ENCODE measurements at regions not wholly inside any gene's neighbourhood (a gene's known extent, or its start where the extent isn't known, plus 50 kb on each side); places are given as distances from the start of the nearest gene placed in this dataset.
"Not testable (repeated sequence)": the region's sequence is repeated elsewhere in the genome, so short reads cannot be mapped to it uniquely, and the experiment has no call there.

GRCh38 chr6:86598969-86599368, 338.4 kb upstream of the HTR1E start:
- H3K36me3 ChIP-seq (ENCODE audit: control insufficient read depth in 2 of 2, insufficient read depth in 2 of 2, low read length in 1 of 2); H3K4me3 ChIP-seq (ENCODE audit: low read depth in 1 of 2, low read length in 2 of 2); H3K27ac ChIP-seq (ENCODE audit: low read depth in 2 of 2, low read length in 1 of 2); H3K27me3 ChIP-seq (ENCODE audit: control insufficient read depth in 1 of 2, insufficient read depth in 2 of 2, low read length in 2 of 2); H3K4me1 ChIP-seq (ENCODE audit: control insufficient read depth in 2 of 2, insufficient read depth in 2 of 2, low read length in 1 of 2); H3K9me3 ChIP-seq (ENCODE audit: control insufficient read depth in 2 of 2, insufficient read depth in 1 of 2, low read depth in 1 of 2, low read length in 1 of 2): not testable (repeated sequence)
- WGBS, 2 donors, result 46 to 49% methylated on average over 4 of the region's 4 CpGs

GRCh38 chr6:86595641-86596040, 341.7 kb upstream of the HTR1E start:
- Histone ChIP-seq H3K36me3 (ENCODE audit: control insufficient read depth in 2 of 2, insufficient read depth in 2 of 2, low read length in 1 of 2) (no peaks in the 10 kb centered on the region), H3K27ac (ENCODE audit: low read depth in 2 of 2, low read length in 1 of 2) (no peak overlapping the region), H3K9me3 (ENCODE audit: control insufficient read depth in 2 of 2, insufficient read depth in 1 of 2, low read depth in 1 of 2, low read length in 1 of 2) (no peaks in the 10 kb centered on the region), H3K4me3 (ENCODE audit: low read depth in 1 of 2, low read length in 2 of 2) (no peak overlapping the region), H3K27me3 (ENCODE audit: control insufficient read depth in 1 of 2, insufficient read depth in 2 of 2, low read length in 2 of 2) (no peaks in the 10 kb centered on the region), H3K4me1 (ENCODE audit: control insufficient read depth in 2 of 2, insufficient read depth in 2 of 2, low read length in 1 of 2) (no peaks in the 10 kb centered on the region)
- 41 to 43% methylated on average over 3 of the region's 3 CpGs for WGBS, 2 donors

- H3K4me1 ChIP-seq (ENCODE audit: control insufficient read depth in 2 of 2, insufficient read depth in 2 of 2, low read length in 1 of 2), result no peaks in the 10 kb centered on the region
- no peak overlapping the region for H3K4me3 ChIP-seq (ENCODE audit: low read depth in 1 of 2, low read length in 2 of 2)
- no peaks in the 10 kb centered on the region for H3K36me3 ChIP-seq (ENCODE audit: control insufficient read depth in 2 of 2, insufficient read depth in 2 of 2, low read length in 1 of 2)
- H3K9me3 ChIP-seq (ENCODE audit: control insufficient read depth in 2 of 2, insufficient read depth in 1 of 2, low read depth in 1 of 2, low read length in 1 of 2), result peaks cover 0 to 6% of the 10 kb centered on the region in 2 donors
- no peak overlapping the region for H3K27ac ChIP-seq (ENCODE audit: low read depth in 2 of 2, low read length in 1 of 2)
- WGBS, 2 donors, result 89 to 94% methylated on average over 4 of the region's 4 CpGs
- H3K27me3 ChIP-seq (ENCODE audit: control insufficient read depth in 1 of 2, insufficient read depth in 2 of 2, low read length in 2 of 2), result peaks cover 0 to 2% of the 10 kb centered on the region in 2 donors
Measured at GRCh38 chr6:86586195-86586594, 351.1 kb upstream of the HTR1E start.

- 73 to 76% methylated on average over 3 of the region's 3 CpGs for WGBS, 2 donors
- Histone ChIP-seq H3K4me1 (ENCODE audit: control insufficient read depth in 2 of 2, insufficient read depth in 2 of 2, low read length in 1 of 2) (no peaks in the 10 kb centered on the region), H3K27ac (ENCODE audit: low read depth in 2 of 2, low read length in 1 of 2) (no peak overlapping the region), H3K27me3 (ENCODE audit: control insufficient read depth in 1 of 2, insufficient read depth in 2 of 2, low read length in 2 of 2) (no peaks in the 10 kb centered on the region), H3K9me3 (ENCODE audit: control insufficient read depth in 2 of 2, insufficient read depth in 1 of 2, low read depth in 1 of 2, low read length in 1 of 2) (peaks cover 0 to 6% of the 10 kb centered on the region in 2 donors), H3K36me3 (ENCODE audit: control insufficient read depth in 2 of 2, insufficient read depth in 2 of 2, low read length in 1 of 2) (no peaks in the 10 kb centered on the region), H3K4me3 (ENCODE audit: low read depth in 1 of 2, low read length in 2 of 2) (no peak overlapping the region)
Measured at GRCh38 chr6:86581833-86582232, 355.5 kb upstream of the HTR1E start.

GRCh38 chr6:86563197-86563596, 374.1 kb upstream of the HTR1E start:
- H3K27me3 ChIP-seq (ENCODE audit: control insufficient read depth in 1 of 2, insufficient read depth in 2 of 2, low read length in 2 of 2), result no peaks in the 10 kb centered on the region
- no peaks in the 10 kb centered on the region for H3K36me3 ChIP-seq (ENCODE audit: control insufficient read depth in 2 of 2, insufficient read depth in 2 of 2, low read length in 1 of 2)
- H3K4me3 ChIP-seq (ENCODE audit: low read depth in 1 of 2, low read length in 2 of 2), result no peak overlapping the region
- no peak overlapping the region for H3K27ac ChIP-seq (ENCODE audit: low read depth in 2 of 2, low read length in 1 of 2)
- WGBS, 2 donors, result 80 to 81% methylated on average over 1 of the region's 1 CpG
- H3K4me1 ChIP-seq (ENCODE audit: control insufficient read depth in 2 of 2, insufficient read depth in 2 of 2, low read length in 1 of 2), result no peaks in the 10 kb centered on the region
- H3K9me3 ChIP-seq (ENCODE audit: control insufficient read depth in 2 of 2, insufficient read depth in 1 of 2, low read depth in 1 of 2, low read length in 1 of 2), result peaks cover 0 to under 1% of the 10 kb centered on the region in 2 donors

- Histone ChIP-seq H3K9me3 (ENCODE audit: control insufficient read depth in 2 of 2, insufficient read depth in 1 of 2, low read depth in 1 of 2, low read length in 1 of 2) (no peaks in the 10 kb centered on the region), H3K27ac (ENCODE audit: low read depth in 2 of 2, low read length in 1 of 2) (no peak overlapping the region), H3K4me1 (ENCODE audit: control insufficient read depth in 2 of 2, insufficient read depth in 2 of 2, low read length in 1 of 2) (no peaks in the 10 kb centered on the region), H3K27me3 (ENCODE audit: control insufficient read depth in 1 of 2, insufficient read depth in 2 of 2, low read length in 2 of 2) (no peaks in the 10 kb centered on the region), H3K36me3 (ENCODE audit: control insufficient read depth in 2 of 2, insufficient read depth in 2 of 2, low read length in 1 of 2) (no peaks in the 10 kb centered on the region), H3K4me3 (ENCODE audit: low read depth in 1 of 2, low read length in 2 of 2) (no peak overlapping the region)
- WGBS, 2 donors, result 54 to 55% methylated on average over 2 of the region's 2 CpGs
Measured at GRCh38 chr6:86558318-86558717, 379.0 kb upstream of the HTR1E start.

- Histone ChIP-seq H3K36me3 (ENCODE audit: control insufficient read depth in 2 of 2, insufficient read depth in 2 of 2, low read length in 1 of 2) (no peaks in the 10 kb centered on the region), H3K27me3 (ENCODE audit: control insufficient read depth in 1 of 2, insufficient read depth in 2 of 2, low read length in 2 of 2) (no peaks in the 10 kb centered on the region), H3K4me3 (ENCODE audit: low read depth in 1 of 2, low read length in 2 of 2) (no peak overlapping the region), H3K4me1 (ENCODE audit: control insufficient read depth in 2 of 2, insufficient read depth in 2 of 2, low read length in 1 of 2) (no peaks in the 10 kb centered on the region), H3K27ac (ENCODE audit: low read depth in 2 of 2, low read length in 1 of 2) (no peak overlapping the region), H3K9me3 (ENCODE audit: control insufficient read depth in 2 of 2, insufficient read depth in 1 of 2, low read depth in 1 of 2, low read length in 1 of 2) (no peaks in the 10 kb centered on the region)
- 55 to 61% methylated on average over 2 of the region's 2 CpGs for WGBS, 2 donors
Measured at GRCh38 chr6:86537292-86537861, 400.0 kb upstream of the HTR1E start.

- no peak overlapping the region for H3K4me3 ChIP-seq (ENCODE audit: low read depth in 1 of 2, low read length in 2 of 2)
- H3K36me3 ChIP-seq (ENCODE audit: control insufficient read depth in 2 of 2, insufficient read depth in 2 of 2, low read length in 1 of 2), result no peaks in the 10 kb centered on the region
- no peaks in the 10 kb centered on the region for H3K27me3 ChIP-seq (ENCODE audit: control insufficient read depth in 1 of 2, insufficient read depth in 2 of 2, low read length in 2 of 2)
- no peaks in the 10 kb centered on the region for H3K4me1 ChIP-seq (ENCODE audit: control insufficient read depth in 2 of 2, insufficient read depth in 2 of 2, low read length in 1 of 2)
- H3K9me3 ChIP-seq (ENCODE audit: control insufficient read depth in 2 of 2, insufficient read depth in 1 of 2, low read depth in 1 of 2, low read length in 1 of 2), result no peaks in the 10 kb centered on the region
- no peak overlapping the region for H3K27ac ChIP-seq (ENCODE audit: low read depth in 2 of 2, low read length in 1 of 2)
Measured at GRCh38 chr6:86536121-86536520, 401.2 kb upstream of the HTR1E start.

GRCh38 chr6:86535100-86535499, 402.2 kb upstream of the HTR1E start:
- Histone ChIP-seq H3K36me3 (ENCODE audit: control insufficient read depth in 2 of 2, insufficient read depth in 2 of 2, low read length in 1 of 2) (no peaks in the 10 kb centered on the region), H3K4me3 (ENCODE audit: low read depth in 1 of 2, low read length in 2 of 2) (no peak overlapping the region), H3K27me3 (ENCODE audit: control insufficient read depth in 1 of 2, insufficient read depth in 2 of 2, low read length in 2 of 2) (no peaks in the 10 kb centered on the region), H3K27ac (ENCODE audit: low read depth in 2 of 2, low read length in 1 of 2) (no peak overlapping the region), H3K4me1 (ENCODE audit: control insufficient read depth in 2 of 2, insufficient read depth in 2 of 2, low read length in 1 of 2) (no peaks in the 10 kb centered on the region), H3K9me3 (ENCODE audit: control insufficient read depth in 2 of 2, insufficient read depth in 1 of 2, low read depth in 1 of 2, low read length in 1 of 2) (no peaks in the 10 kb centered on the region)
- 52% methylated on average over 1 of the region's 1 CpG for WGBS, 2 donors

GRCh38 chr6:86529635-86530034, 407.7 kb upstream of the HTR1E start:
- Histone ChIP-seq H3K4me3 (ENCODE audit: low read depth in 1 of 2, low read length in 2 of 2) (no peak overlapping the region), H3K36me3 (ENCODE audit: control insufficient read depth in 2 of 2, insufficient read depth in 2 of 2, low read length in 1 of 2) (no peaks in the 10 kb centered on the region), H3K9me3 (ENCODE audit: control insufficient read depth in 2 of 2, insufficient read depth in 1 of 2, low read depth in 1 of 2, low read length in 1 of 2) (peaks cover 5% of the 10 kb centered on the region in 2 donors), H3K4me1 (ENCODE audit: control insufficient read depth in 2 of 2, insufficient read depth in 2 of 2, low read length in 1 of 2) (no peaks in the 10 kb centered on the region), H3K27me3 (ENCODE audit: control insufficient read depth in 1 of 2, insufficient read depth in 2 of 2, low read length in 2 of 2) (no peaks in the 10 kb centered on the region), H3K27ac (ENCODE audit: low read depth in 2 of 2, low read length in 1 of 2) (no peak overlapping the region)
- WGBS, 2 donors, result 84 to 90% methylated on average over 1 of the region's 1 CpG

Data from esophagus (tissue), 2 donors.